ENCODE measurements at regions not wholly inside any gene's neighbourhood (a gene's known extent, or its start where the extent isn't known, plus 50 kb on each side); places are given as distances from the start of the nearest gene placed in this dataset.

DNA sequence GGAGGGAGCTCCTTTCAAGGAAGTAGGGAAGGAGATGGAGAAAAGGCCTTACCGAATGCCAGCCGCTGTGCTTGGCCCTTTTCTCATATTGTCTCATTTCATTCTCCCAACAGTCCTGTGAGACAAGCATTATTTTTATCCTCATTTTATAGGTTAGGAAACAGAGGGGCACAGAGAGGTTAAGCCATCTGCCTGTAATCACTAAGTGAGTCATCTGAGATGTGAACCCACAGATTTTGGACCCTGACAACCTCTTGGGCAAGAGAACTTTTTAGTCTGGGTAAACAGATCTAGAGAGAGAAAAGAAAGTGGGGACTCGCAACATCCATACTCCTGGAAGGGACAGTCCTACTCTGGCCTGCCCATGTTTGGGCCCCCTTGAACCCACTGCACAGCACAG is 91.7 kb upstream of the LCLAT1 start:
- TF ChIP-seq, protein P1, sequence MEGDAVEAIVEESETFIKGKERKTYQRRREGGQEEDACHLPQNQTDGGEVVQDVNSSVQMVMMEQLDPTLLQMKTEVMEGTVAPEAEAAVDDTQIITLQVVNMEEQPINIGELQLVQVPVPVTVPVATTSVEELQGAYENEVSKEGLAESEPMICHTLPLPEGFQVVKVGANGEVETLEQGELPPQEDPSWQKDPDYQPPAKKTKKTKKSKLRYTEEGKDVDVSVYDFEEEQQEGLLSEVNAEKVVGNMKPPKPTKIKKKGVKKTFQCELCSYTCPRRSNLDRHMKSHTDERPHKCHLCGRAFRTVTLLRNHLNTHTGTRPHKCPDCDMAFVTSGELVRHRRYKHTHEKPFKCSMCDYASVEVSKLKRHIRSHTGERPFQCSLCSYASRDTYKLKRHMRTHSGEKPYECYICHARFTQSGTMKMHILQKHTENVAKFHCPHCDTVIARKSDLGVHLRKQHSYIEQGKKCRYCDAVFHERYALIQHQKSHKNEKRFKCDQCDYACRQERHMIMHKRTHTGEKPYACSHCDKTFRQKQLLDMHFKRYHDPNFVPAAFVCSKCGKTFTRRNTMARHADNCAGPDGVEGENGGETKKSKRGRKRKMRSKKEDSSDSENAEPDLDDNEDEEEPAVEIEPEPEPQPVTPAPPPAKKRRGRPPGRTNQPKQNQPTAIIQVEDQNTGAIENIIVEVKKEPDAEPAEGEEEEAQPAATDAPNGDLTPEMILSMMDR (optimal IDR thresholded peaks at IDR 0.05 in 1 of 3, IDR thresholded peaks at IDR 0.05 in 1 of 3, conservative IDR thresholded peaks at IDR 0.05 in 1 of 3; ENCODE audit: extremely low read depth in 1 of 3, insufficient read depth in 2 of 3, low read length in 3 of 3), result no peak
- TF ChIP-seq EZH2 (IDR thresholded peaks at IDR 0.05; ENCODE audit: low read length), result no peak

Measured in keratinocyte (primary cell).